ENCODE measurements at regions not wholly inside any gene's neighbourhood (a gene's known extent, or its start where the extent isn't known, plus 50 kb on each side); places are given as distances from the start of the nearest gene placed in this dataset.

GRCh38 chr18:66874375-66874774 lies 270.5 kb upstream of the CDH19 start (continued):
- no peak for TF ChIP-seq ARID4B (CRISPR knock-in tag; IDR thresholded peaks at IDR 0.05; ENCODE audit: borderline replicate concordance)
- no peak for TF ChIP-seq NFATC4 (CRISPR knock-in tag; IDR thresholded peaks at IDR 0.05)

GRCh38 chr18:66873899-66874298 lies 270.0 kb upstream of the CDH19 start:
- no peak for TF ChIP-seq AR (CRISPR knock-in tag; IDR thresholded peaks at IDR 0.05)
- Mint-ChIP-seq H3K27ac (no peak overlapping the region), H3K4me1 (no peaks in the 10 kb centered on the region), H3K36me3 (no peaks in the 10 kb centered on the region), H3K4me3 (no peak overlapping the region), H3K9me3 (no peaks in the 10 kb centered on the region), H3K27me3 (ENCODE audit: low read depth) (no peaks in the 10 kb centered on the region)
- ATAC-seq = no peak
- POLR2A ChIA-PET = no interaction called here
- CTCF ChIA-PET = no interaction called here
- DNase-seq (ENCODE audit: low spot score) = no peak

GRCh38 chr18:66872277-66872676 lies 268.4 kb upstream of the CDH19 start:
- ATAC-seq = no peak
- H3K27me3 Mint-ChIP-seq (ENCODE audit: low read depth) = no peaks in the 10 kb centered on the region
- TF ChIP-seq PRRX2 (CRISPR knock-in tag; IDR thresholded peaks at IDR 0.05) (no peak), ZBTB21 (CRISPR knock-in tag; IDR thresholded peaks at IDR 0.05; ENCODE audit: borderline replicate concordance) (no peak), MYBL2 (CRISPR knock-in tag; IDR thresholded peaks at IDR 0.05) (no peak), MLX (CRISPR knock-in tag; IDR thresholded peaks at IDR 0.05) (no peak), E2F5 (CRISPR knock-in tag; IDR thresholded peaks at IDR 0.05) (no peak), PRDM15 (CRISPR knock-in tag; IDR thresholded peaks at IDR 0.05) (no peak), CREM (CRISPR knock-in tag; IDR thresholded peaks at IDR 0.05) (no peak), IRF2 (CRISPR knock-in tag; IDR thresholded peaks at IDR 0.05; ENCODE audit: borderline replicate concordance, low read depth) (no peak), FOXP1 (CRISPR knock-in tag; IDR thresholded peaks at IDR 0.05; ENCODE audit: borderline replicate concordance) (no peak), E2F4 (CRISPR knock-in tag; IDR thresholded peaks at IDR 0.05; ENCODE audit: borderline replicate concordance, low read depth) (no peak), NFE2L1 (CRISPR knock-in tag; IDR thresholded peaks at IDR 0.05) (no peak), KAT7 (CRISPR knock-in tag; IDR thresholded peaks at IDR 0.05; ENCODE audit: borderline replicate concordance) (no peak), MAX (CRISPR knock-in tag; IDR thresholded peaks at IDR 0.05) (no peak), ATF1 (CRISPR knock-in tag; IDR thresholded peaks at IDR 0.05) (no peak), HMGA2 (CRISPR knock-in tag; IDR thresholded peaks at IDR 0.05) (no peak), E2F1 (CRISPR knock-in tag; IDR thresholded peaks at IDR 0.05) (no peak)

More at GRCh38 chr18:66872277-66872676, 268.4 kb upstream of the CDH19 start:
- H3K27ac Mint-ChIP-seq = no peak overlapping the region
- no peak for DNase-seq (ENCODE audit: low spot score)
- H3K4me3 Mint-ChIP-seq = no peak overlapping the region
- H3K4me1 Mint-ChIP-seq = no peaks in the 10 kb centered on the region
- no peaks in the 10 kb centered on the region for H3K36me3 Mint-ChIP-seq
- CTCF ChIA-PET = no interaction called here
- no peaks in the 10 kb centered on the region for H3K9me3 Mint-ChIP-seq
- POLR2A ChIA-PET = no interaction called here
